Thyroid gland (tissue), 4 donors: ENCODE measurements at regions not wholly inside any gene's neighbourhood (a gene's known extent, or its start where the extent isn't known, plus 50 kb on each side); places are given as distances from the start of the nearest gene placed in this dataset.

Experiments used
- CTCF ChIP-seq, 6 experiments: fragments of 200-600 bp in 3 of 6; fragments of 450-650 bp in 3 of 6; sonication (generic) in 3 of 6; IDR thresholded peaks; one replicate each; pipeline ENCODE4 v1.5.1; 2016 to 2019; ENCODE audit warnings: antibody characterized with exemption in 6 of 6, mild to moderate bottlenecking in 2 of 6, inconsistent platforms in 1 of 6, moderate library complexity in 1 of 6
- POLR2A ChIP-seq, 2 donors: fragments of 450-650 bp; IDR thresholded peaks; one replicate each; pipeline ENCODE4 v1.6.1; 2017; ENCODE audit warnings: antibody characterized with exemption in 2 of 2, mild to moderate bottlenecking in 2 of 2, moderate library complexity in 1 of 2

- TF ChIP-seq POLR2A (IDR thresholded peaks at IDR 0.05): no peak
- no peak for TF ChIP-seq CTCF (IDR thresholded peaks at IDR 0.05)
These were observed 78.7 kb downstream of the GAS1 start for GRCh38 chr9:86868616-86869015.
